NCI-H774 (cell line): ENCODE measurements at regions not wholly inside any gene's neighbourhood (a gene's known extent, or its start where the extent isn't known, plus 50 kb on each side); places are given as distances from the start of the nearest gene placed in this dataset.

Experiments
- DNase-seq: peaks from one replicate; lab custom pipeline; 2025; lab: John Stamatoyannopoulos, UW

- DNase-seq, result no peak
These were observed 92.8 kb upstream of the DCBLD2 start for GRCh38 chr3:98994128-98994762.

- no peak for DNase-seq
These were observed 89.9 kb upstream of the DCBLD2 start for GRCh38 chr3:98991393-98991792.

- DNase-seq, result no peak
These were observed 89.2 kb upstream of the DCBLD2 start for GRCh38 chr3:98990657-98991056.

GRCh38 chr3:98986073-98986472, 84.6 kb upstream of the DCBLD2 start:
- DNase-seq, result no peak

GRCh38 chr3:98985431-98985830, 83.9 kb upstream of the DCBLD2 start:
- no peak for DNase-seq

GRCh38 chr3:98984024-98984423, 82.5 kb upstream of the DCBLD2 start:
- DNase-seq, result no peak

GRCh38 chr3:98982351-98982750, 80.9 kb upstream of the DCBLD2 start:
- no peak for DNase-seq

GRCh38 chr3:98980915-98981596, 79.6 kb upstream of the DCBLD2 start:
- DNase-seq, result no peak

- DNase-seq, result no peak
These were observed 77.8 kb upstream of the DCBLD2 start for GRCh38 chr3:98979296-98979695.

GRCh38 chr3:98978068-98978811, 76.7 kb upstream of the DCBLD2 start:
- DNase-seq, result no peak

GRCh38 chr3:98977520-98977919, 76.0 kb upstream of the DCBLD2 start:
- DNase-seq, result no peak

GRCh38 chr3:98974442-98974841, 72.9 kb upstream of the DCBLD2 start:
- no peak for DNase-seq

GRCh38 chr3:98972720-98973119, 71.2 kb upstream of the DCBLD2 start:
- DNase-seq, result no peak

- DNase-seq, result no peak
These were observed 70.7 kb upstream of the DCBLD2 start for GRCh38 chr3:98972155-98972554.

- DNase-seq, result no peak
These were observed 69.7 kb upstream of the DCBLD2 start for GRCh38 chr3:98971169-98971681.

GRCh38 chr3:98969295-98969694, 67.8 kb upstream of the DCBLD2 start:
- no peak for DNase-seq

GRCh38 chr3:98968824-98969223, 67.3 kb upstream of the DCBLD2 start:
- no peak for DNase-seq

GRCh38 chr3:98968347-98968746, 66.9 kb upstream of the DCBLD2 start:
- no peak for DNase-seq

- no peak for DNase-seq
These were observed 66.3 kb upstream of the DCBLD2 start for GRCh38 chr3:98967758-98968157.

- DNase-seq, result no peak
These were observed 65.5 kb upstream of the DCBLD2 start for GRCh38 chr3:98966862-98967546.

- no peak for DNase-seq
These were observed 64.9 kb upstream of the DCBLD2 start for GRCh38 chr3:98966434-98966833.

- DNase-seq, result no peak
These were observed 63.3 kb upstream of the DCBLD2 start for GRCh38 chr3:98964784-98965183.
